ENCODE measurements at regions not wholly inside any gene's neighbourhood (a gene's known extent, or its start where the extent isn't known, plus 50 kb on each side); places are given as distances from the start of the nearest gene placed in this dataset.

GRCh38 chr15:45914425-45914824 is 279.6 kb downstream of the SQOR start:
- FAIRE-seq (no peak), DNase-seq (ENCODE audit: low read depth in 1 of 2, low spot score in 1 of 2) (no peak), ATAC-seq (no peak)
- Histone ChIP-seq H3K4me2 (no peak overlapping the region), H3K4me3 (no peak overlapping the region), H3K27ac (no peak overlapping the region), H3K4me1 (peaks cover 7% of the 10 kb centered on the region; the same call in 2 of the 3 replicates), H3K9me3 (no peaks in the 10 kb centered on the region)
- POLR2A ChIA-PET, result no interaction called here
- CTCF ChIA-PET, result no interaction called here
- no peak for TF ChIP-seq TFCP2L1 (CRISPR knock-in tag; IDR thresholded peaks at IDR 0.05)
- no peak for TF ChIP-seq HMGXB4 (CRISPR knock-in tag; IDR thresholded peaks at IDR 0.05; ENCODE audit: borderline replicate concordance)
- TF ChIP-seq TP53 (CRISPR knock-in tag; IDR thresholded peaks at IDR 0.05), result no peak
- TF ChIP-seq CBX2 (IDR thresholded peaks at IDR 0.05; ENCODE audit: borderline replicate concordance, low read depth), result no peak
- no peak for TF ChIP-seq HOXB13 (CRISPR knock-in tag; IDR thresholded peaks at IDR 0.05; ENCODE audit: low read depth)
- TF ChIP-seq NFE2L2 (conservative IDR thresholded peaks at IDR 0.05; ENCODE audit: low read length), result no peak
- no peak for TF ChIP-seq GATA3 (IDR thresholded peaks at IDR 0.05; ENCODE audit: borderline replicate concordance)
- no peak for TF ChIP-seq CEBPB (IDR thresholded peaks at IDR 0.05)

GRCh38 chr15:45918839-45919238 is 284.0 kb downstream of the SQOR start:
- ChIA-PET POLR2A (no interaction called here), CTCF (no interaction called here)
- FAIRE-seq, result no peak
- peaks cover 9% of the 10 kb centered on the region; the same call in 2 of the 3 replicates for H3K4me1 ChIP-seq
- H3K4me2 ChIP-seq, result peak overlapping the region; percentile 36; the same call in 1 of the 3 replicates
- DNase-seq (ENCODE audit: low read depth in 1 of 2, low spot score in 1 of 2), result no peak
- TF ChIP-seq NR3C1 (IDR thresholded peaks at IDR 0.05) (no peak), RCOR1 (IDR thresholded peaks at IDR 0.05; ENCODE audit: low read depth, low read length) (no peak), JUN (IDR thresholded peaks at IDR 0.05) (no peak), MAFK (IDR thresholded peaks at IDR 0.05; ENCODE audit: partially characterized antibody) (no peak)
- H3K27ac ChIP-seq, result no peak overlapping the region
- no peak overlapping the region for H3K4me3 ChIP-seq
- ATAC-seq, result no peak
- WGBS (ENCODE audit: missing lambda C conversion rate), result 59% methylated on average over 2 of the region's 2 CpGs
- no peaks in the 10 kb centered on the region for H3K9me3 ChIP-seq

GRCh38 chr15:45919806-45920205 is 285.0 kb downstream of the SQOR start:
- H3K9me3 ChIP-seq, result no peaks in the 10 kb centered on the region
- FAIRE-seq (no peak), DNase-seq (ENCODE audit: low read depth in 1 of 2, low spot score in 1 of 2) (peak; percentile 39 to 72), ATAC-seq (peak; percentile 92 to 99)
- H3K27ac ChIP-seq, result no peak overlapping the region
- WGBS (ENCODE audit: missing lambda C conversion rate), result 10% methylated on average over 6 of the region's 6 CpGs
- ChIA-PET CTCF (no interaction called here), POLR2A (no interaction called here)
- no peak overlapping the region for H3K4me3 ChIP-seq
- TF ChIP-seq MAFK (IDR thresholded peaks at IDR 0.05; ENCODE audit: partially characterized antibody) (peak; percentile 35), E2F6 (IDR thresholded peaks at IDR 0.05; ENCODE audit: borderline replicate concordance, low read depth) (no peak), JUNB (IDR thresholded peaks at IDR 0.05) (peak; percentile 76), GATA3 (IDR thresholded peaks at IDR 0.05; ENCODE audit: borderline replicate concordance) (peak; percentile 69; the same call in 1 of the 2 replicates), POLR2AphosphoS2 (conservative IDR thresholded peaks at IDR 0.05; ENCODE audit: low read length) (no peak), MAX (IDR thresholded peaks at IDR 0.05) (0 out of 2 replicates have a peak, but pooled peaks have one; percentile 17), HMGXB4 (CRISPR knock-in tag; IDR thresholded peaks at IDR 0.05; ENCODE audit: borderline replicate concordance) (no peak), NPAS2 (CRISPR knock-in tag; IDR thresholded peaks at IDR 0.05; ENCODE audit: borderline replicate concordance) (no peak), ZC3H11A (IDR thresholded peaks at IDR 0.05) (no peak), KDM5A (IDR thresholded peaks at IDR 0.05) (no peak), CEBPB (IDR thresholded peaks at IDR 0.05) (peak in 1 of 2 experiments; percentile 44; a peak in 2 of 4 replicates), FOSL2 (IDR thresholded peaks at IDR 0.05) (peak; percentile 68), FOSL2 (CRISPR knock-in tag; IDR thresholded peaks at IDR 0.05) (peak; percentile 97), JUN (IDR thresholded peaks at IDR 0.05) (0 out of 5 replicates have a peak, but pooled peaks of 1 of the 2 experiments have one; percentile 22)
- H3K4me1 ChIP-seq, result peaks cover 9% of the 10 kb centered on the region; the same call in 2 of the 3 replicates
- H3K4me2 ChIP-seq, result peak overlapping the region; percentile 36

Measured in A549 (cell line).